ENCODE measurements at regions not wholly inside any gene's neighbourhood (a gene's known extent, or its start where the extent isn't known, plus 50 kb on each side); places are given as distances from the start of the nearest gene placed in this dataset.
"Not testable (repeated sequence)": the region's sequence is repeated elsewhere in the genome, so short reads cannot be mapped to it uniquely, and the experiment has no call there.

DNA sequence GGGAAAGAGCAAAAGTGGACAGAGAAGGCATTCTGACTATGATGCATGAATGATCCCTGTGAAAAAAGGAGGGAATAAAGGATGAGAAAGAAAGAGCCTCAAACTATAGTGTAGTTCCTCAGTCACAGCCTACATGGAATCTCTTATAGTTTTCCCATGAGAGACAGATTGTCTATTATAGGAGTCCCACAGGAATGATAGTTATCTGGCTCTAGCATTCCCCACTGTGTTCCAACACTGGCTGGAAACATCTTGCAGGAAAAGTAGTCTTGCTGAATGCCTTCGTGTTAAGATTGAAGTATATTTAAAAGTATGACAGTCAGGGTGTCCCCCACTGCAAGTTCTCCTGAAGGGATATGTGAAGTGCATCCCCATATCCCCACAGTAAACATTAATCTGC, 641.5 kb upstream of the NECTIN3 start:
- DNase-seq (ENCODE audit: low read depth in 4 of 4, low spot score in 3 of 4) = no peak

- DNase-seq (ENCODE audit: low read depth in 4 of 4, low spot score in 3 of 4) = no peak
Measured at GRCh38 chr3:110436209-110436608, 635.4 kb upstream of the NECTIN3 start.

- not testable (repeated sequence) for DNase-seq (ENCODE audit: low read depth in 4 of 4, low spot score in 3 of 4)
Measured at GRCh38 chr3:110440066-110440653, 631.5 kb upstream of the NECTIN3 start.

GRCh38 chr3:110454066-110454465, 617.5 kb upstream of the NECTIN3 start:
- no peak for DNase-seq (ENCODE audit: low read depth in 4 of 4, low spot score in 3 of 4)

- no peak for DNase-seq (ENCODE audit: low read depth in 4 of 4, low spot score in 3 of 4)
Measured at GRCh38 chr3:110456001-110456400, 615.6 kb upstream of the NECTIN3 start.

DNA sequence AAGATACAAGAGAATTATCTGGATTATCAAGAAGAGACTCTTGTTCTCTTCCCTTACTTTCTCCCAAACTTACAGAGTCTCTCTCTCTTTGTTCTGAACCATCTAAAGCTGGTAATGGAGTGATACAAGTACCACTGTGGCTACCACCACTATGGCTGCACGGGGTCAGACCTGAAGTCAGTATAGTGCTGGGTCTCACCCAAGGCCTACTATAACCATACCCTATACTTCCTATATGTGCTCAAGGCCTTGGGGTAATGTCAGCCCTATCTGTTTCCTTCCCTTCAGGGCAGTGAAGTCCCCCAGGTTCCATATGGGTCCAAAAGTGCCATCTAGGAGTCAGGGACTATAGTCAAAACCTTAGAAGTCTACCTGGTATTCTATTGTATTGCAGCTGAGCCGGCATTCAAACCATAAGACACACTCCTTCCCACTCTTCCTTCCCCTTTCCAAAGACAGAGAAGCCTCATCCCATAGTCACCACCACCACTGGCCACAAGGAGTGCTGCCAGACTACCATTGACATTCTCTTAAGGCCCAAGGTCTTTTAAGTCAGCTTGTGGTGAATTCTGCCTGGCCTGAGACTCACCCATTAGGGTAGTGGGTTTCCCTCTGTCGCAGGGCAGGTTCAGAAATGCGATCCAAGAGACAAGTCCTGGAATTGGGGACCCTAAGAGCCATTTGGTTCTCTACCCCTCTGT, 615.0 kb upstream of the NECTIN3 start:
- no peak for DNase-seq (ENCODE audit: low read depth in 4 of 4, low spot score in 3 of 4)

GRCh38 chr3:110457508-110457907, 614.1 kb upstream of the NECTIN3 start:
- DNase-seq (ENCODE audit: low read depth in 4 of 4, low spot score in 3 of 4) = no peak

GRCh38 chr3:110459021-110459420, 612.6 kb upstream of the NECTIN3 start:
- DNase-seq (ENCODE audit: low read depth in 4 of 4, low spot score in 3 of 4) = no peak

GRCh38 chr3:110470310-110470709, 601.3 kb upstream of the NECTIN3 start:
- DNase-seq (ENCODE audit: low read depth in 4 of 4, low spot score in 3 of 4) = no peak

DNA sequence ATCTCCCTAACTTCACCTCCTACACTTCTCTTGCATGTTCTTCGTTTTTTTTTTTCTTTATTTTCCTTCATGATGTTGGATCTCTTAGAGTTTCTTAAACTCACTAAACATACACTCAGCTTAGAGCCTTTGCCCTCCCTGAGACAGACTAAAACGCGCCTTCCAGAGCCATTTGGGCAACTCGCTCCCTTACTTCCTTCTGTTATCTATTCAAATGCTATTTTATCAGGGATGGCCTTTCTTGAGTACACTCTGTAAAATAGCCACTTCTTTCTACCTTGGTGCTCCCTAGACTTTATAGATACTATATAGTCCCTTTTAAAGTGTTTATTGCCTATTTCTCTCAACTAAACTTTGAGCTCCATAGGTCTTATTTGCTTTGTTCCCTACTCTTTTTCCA, 598.2 kb upstream of the NECTIN3 start:
- DNase-seq (ENCODE audit: low read depth in 4 of 4, low spot score in 3 of 4) = no peak

DNA sequence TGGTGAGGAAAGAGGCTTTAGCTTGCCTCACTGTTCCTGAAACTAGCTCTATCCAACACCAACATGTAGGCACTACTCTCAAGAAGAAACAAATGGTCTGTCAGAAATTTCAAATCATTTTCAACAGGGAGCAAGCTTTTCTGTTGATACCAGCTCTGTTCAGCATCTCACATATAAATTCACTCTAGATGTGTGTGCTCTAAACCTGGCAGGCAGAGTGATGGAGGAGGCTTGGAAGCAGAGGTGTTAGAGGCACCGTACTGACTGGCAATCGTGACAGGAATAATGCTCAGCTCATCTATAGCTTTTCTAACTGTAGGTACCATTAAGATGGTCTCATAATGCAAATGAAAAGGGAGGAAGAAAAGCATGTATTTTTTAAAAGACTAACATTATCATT, 597.2 kb upstream of the NECTIN3 start:
- DNase-seq (ENCODE audit: low read depth in 4 of 4, low spot score in 3 of 4) = no peak

DNA sequence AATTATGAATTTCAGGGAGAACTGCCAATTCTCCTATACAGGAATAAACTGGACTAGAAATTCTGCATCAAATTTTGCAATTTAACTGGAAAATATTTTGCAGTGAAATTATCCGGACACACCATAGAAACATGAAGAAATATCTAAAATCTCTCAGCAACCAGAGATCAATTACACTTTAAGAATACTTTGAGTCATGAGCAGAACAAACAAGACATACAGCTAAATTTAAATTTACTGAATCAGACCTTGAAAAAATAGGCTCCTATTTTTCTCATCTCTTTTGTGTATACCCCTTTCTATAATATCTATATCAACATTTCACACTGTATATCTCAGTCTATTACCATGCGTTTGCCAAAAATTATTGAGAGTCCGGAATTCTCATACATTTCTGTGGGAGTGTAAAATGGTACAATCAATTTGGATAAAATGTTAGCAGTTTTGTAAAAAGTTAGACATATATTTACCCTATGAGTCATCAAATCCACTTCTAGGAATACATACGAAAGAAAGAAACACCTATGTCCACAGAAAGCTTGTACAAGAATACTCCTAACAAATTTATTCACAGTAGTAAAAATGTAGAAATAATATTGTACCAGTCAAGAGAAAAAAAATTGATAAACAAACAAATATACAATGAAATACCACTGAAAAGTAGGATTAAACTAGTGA, 593.1 kb upstream of the NECTIN3 start:
- DNase-seq (ENCODE audit: low read depth in 4 of 4, low spot score in 3 of 4) = no peak

DNA sequence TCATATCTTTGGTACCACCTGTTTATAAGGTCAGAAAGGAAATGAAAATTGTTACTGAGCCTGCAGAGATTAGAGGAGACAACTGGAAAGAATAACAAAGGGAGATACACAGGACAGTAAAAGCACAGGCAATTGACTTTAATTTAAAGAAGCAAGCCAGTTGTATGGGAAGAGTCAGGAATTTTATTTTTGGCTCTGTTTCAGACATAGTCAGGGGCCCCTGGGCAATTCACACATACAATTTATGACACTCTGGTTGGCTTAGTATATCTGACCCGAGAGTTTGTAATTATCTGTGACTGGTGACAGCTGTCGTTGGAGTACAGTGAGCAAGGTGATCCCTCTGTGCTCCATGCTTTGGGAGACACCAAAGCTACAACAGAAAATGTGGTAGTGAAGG, 591.9 kb upstream of the NECTIN3 start:
- DNase-seq (ENCODE audit: low read depth in 4 of 4, low spot score in 3 of 4) = peak in 2 of 4 donors; percentile 1 to 9

GRCh38 chr3:110485389-110485788, 586.2 kb upstream of the NECTIN3 start:
- DNase-seq (ENCODE audit: low read depth in 4 of 4, low spot score in 3 of 4) = no peak

DNA sequence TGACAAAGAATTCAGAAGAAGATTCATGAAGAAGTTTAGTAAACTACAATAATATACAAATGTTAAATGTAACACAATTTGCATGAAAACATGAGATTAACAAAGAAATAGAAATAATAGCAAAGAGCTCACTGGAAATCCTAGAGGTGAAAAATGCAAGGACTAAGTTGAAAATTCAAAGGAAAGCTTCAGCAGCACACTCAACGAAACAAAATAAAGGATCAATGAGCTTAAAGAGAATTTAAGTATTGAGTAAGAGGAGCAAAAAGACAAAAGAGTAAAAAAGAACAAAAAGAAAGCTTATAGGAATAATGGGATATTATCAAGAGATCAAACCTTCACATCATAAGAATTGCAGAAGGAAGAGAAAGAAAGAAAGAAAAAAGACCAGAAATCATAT, 583.8 kb upstream of the NECTIN3 start:
- DNase-seq (ENCODE audit: low read depth in 4 of 4, low spot score in 3 of 4) = no peak

GRCh38 chr3:110491413-110491812, 580.2 kb upstream of the NECTIN3 start:
- DNase-seq (ENCODE audit: low read depth in 4 of 4, low spot score in 3 of 4) = no peak

GRCh38 chr3:110492876-110493275, 578.7 kb upstream of the NECTIN3 start:
- no peak for DNase-seq (ENCODE audit: low read depth in 4 of 4, low spot score in 3 of 4)

DNA sequence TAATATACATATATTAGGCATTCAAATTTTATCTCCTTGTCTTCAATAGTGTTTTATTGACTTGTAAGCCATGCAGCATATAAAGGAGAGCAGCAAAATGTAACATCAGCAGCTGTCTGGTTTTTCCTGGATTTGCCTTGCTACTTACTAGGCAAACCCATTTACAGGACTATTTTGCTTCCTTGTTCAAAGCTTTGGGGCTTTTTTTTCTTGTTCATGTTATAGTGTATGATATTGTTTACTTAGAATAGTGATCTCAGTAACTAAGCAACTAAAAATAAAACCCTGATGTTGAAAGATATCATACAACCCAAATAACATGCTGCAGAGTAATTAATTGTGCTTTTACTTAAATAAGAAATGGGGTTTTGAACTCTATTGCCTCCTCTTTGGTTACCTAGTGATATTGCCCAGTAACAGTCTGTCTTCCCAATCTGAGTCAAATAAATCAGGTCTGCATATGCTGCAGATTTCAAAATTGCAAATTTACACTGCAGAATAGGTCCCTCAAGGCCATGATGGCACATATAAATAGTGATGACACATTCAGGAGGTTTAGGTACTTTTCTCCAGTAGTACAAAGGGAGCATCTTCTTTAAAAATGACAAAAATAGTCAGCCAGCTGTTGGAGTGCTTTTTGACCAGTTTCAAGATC, 578.1 kb upstream of the NECTIN3 start:
- no peak for DNase-seq (ENCODE audit: low read depth in 4 of 4, low spot score in 3 of 4)

- DNase-seq (ENCODE audit: low read depth in 4 of 4, low spot score in 3 of 4) = no peak
Measured at GRCh38 chr3:110494093-110494490, 577.5 kb upstream of the NECTIN3 start.

- no peak for DNase-seq (ENCODE audit: low read depth in 4 of 4, low spot score in 3 of 4)
Measured at GRCh38 chr3:110494728-110495127, 576.9 kb upstream of the NECTIN3 start.

DNA sequence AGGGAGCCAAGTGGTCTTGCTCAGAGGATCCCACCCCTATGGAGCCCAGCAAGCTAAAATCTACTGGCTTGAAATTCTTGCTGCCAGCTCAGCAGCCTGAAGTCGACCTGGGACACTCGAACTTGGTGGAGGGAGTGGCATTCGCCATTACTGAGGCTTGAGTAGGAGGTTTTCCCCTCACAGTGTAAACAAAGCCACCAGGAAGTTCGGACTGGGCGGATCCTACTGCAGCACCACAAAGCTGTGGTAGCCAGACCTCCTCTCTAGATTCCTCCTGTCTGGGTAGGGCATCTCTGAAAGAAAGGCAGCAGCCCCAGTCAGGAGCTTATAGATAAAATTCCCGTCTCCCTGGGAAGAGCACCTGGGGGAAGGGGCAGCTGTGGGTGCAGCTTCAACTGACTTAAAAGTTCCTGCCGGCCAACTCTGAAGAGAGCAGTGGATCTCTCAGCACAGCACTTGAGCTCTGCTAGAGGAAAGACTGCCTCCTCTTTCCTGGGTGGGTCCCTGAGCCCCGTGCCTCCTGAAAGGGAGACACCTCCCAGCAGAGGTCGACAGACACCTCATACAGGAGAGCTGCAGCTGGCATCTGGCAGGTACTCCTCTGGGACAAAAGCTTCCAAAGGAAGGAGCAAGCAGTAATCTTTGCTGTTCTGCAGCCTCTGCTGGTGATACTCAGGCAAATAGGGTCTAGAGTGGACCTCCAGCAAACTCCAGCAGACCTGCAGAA, 576.3 kb upstream of the NECTIN3 start:
- no peak for DNase-seq (ENCODE audit: low read depth in 4 of 4, low spot score in 3 of 4)

All from left renal pelvis (tissue), 4 donors.